GM19395 (cell line): ENCODE measurements at regions not wholly inside any gene's neighbourhood (a gene's known extent, or its start where the extent isn't known, plus 50 kb on each side); places are given as distances from the start of the nearest gene placed in this dataset.

Experiments used
- ATAC-seq: cut with Tn5 transposase; IDR thresholded peaks from one replicate; pipeline ENCODE4 v1.9.1; 2021; ENCODE audit warnings: mild to moderate bottlenecking, moderate library complexity; ENCODE audit not compliant: unreplicated experiment

GRCh38 chr1:168391851-168392681 is 111.4 kb downstream of the TBX19 start:
- ATAC-seq: no peak

DNA sequence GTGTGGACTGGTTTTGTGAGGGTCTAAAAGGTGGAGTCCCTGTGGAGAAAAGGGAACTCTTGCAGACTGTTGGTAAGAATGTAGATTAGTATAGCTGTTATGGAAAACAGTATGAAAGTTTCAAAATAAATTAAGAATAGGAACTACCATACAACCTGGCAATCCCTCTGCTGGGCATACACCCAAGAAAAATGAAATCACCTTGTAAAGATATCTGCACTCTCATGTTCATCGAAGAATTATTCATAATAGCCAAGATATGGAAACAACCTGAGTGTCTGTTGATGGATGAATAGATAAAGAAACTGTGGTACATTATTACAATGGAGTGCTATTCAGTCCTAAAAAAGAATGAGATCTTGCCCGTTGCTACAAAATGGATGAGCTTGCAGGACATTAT is 109.6 kb downstream of the TBX19 start:
- ATAC-seq: no peak

- ATAC-seq: no peak
Measured at GRCh38 chr1:168387781-168388760, 107.4 kb downstream of the TBX19 start.

DNA sequence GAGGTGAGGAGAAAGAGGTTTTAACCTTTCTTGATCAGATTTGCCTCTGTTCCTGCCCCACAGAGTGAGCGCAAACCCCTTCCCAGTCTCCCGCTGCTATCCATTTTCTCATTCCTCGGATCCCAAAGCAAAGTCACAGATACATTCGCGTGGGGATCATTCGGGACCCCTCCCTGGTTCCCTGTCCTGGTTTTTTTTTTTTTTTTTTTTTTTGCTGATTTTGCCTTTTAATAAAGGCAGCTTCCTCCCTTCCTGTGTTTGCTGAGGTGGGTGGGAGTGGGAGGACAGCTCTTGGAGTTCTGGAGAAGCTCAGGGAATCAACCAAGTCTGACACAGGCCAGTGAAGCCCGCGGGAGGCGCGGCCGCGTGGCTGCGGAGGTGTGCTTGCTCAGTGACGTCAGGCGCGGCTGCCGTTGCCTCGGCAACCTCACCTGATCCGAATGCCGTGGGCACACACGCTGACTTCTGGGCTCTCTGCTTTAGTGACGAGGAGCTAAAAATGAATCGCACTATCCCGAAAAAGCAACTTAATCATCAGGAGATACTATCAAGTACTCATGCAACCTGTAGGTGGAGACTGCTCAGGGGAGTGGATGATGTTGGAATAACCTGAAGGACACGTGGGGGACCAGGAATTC is 106.4 kb downstream of the TBX19 start:
- no peak for ATAC-seq

GRCh38 chr1:168386492-168386891 is 105.8 kb downstream of the TBX19 start:
- no peak for ATAC-seq

DNA sequence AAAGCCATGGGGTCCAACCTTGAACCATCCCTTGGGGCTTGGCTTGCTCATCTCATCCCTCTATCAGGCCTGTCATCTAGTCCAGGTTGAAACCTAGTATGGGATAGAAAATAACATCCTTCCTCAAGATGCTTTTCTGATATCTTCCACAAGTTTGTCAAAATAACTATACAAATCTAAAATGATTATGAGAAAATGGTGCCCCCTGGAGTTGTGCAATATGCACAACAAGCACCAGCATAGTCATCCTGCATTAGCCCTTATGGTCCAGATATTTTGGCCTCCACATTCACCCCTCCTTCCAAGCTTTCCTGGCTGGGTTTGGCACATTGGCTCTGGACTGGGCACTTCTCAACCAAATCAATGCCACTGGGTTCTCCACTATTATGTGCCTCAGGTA is 101.2 kb downstream of the TBX19 start:
- no peak for ATAC-seq

- no peak for ATAC-seq
Measured at GRCh38 chr1:168380945-168381344, 100.3 kb downstream of the TBX19 start.

DNA sequence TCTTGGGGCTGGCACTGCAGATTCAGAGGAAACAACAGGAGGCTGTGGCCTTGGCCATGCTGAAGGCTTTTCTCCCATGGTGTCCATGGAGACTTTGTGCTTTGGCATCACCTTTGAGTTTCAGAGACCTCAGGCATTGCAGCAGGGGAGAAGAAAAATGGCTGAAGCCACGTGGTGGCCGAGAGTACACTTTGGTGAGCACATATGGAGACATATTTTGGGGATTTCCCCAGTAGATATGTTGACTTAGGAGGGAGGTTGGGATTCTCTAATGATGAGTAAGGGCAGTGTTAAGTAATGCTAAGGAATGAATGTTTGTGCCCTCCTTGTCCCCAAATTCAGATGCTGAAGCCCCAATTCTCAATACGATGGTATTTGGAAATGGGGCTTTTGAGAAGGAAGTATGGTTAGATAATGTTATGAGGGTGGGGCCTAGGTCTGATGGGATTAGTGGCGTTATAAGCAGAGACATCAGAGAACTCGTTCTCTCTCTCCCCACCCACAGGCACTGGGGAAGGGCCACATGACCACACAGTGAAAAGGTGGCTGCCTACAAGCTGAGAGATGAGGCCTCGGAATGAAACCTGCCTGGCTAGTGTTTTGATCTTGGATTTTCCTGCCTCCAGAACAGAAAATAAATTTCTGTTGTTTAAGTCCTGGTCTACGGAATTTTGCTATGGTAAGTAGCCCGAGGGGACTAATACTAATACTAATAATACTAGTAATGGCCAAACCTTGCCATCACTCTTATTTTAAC is 98.6 kb downstream of the TBX19 start:
- ATAC-seq: no peak

DNA sequence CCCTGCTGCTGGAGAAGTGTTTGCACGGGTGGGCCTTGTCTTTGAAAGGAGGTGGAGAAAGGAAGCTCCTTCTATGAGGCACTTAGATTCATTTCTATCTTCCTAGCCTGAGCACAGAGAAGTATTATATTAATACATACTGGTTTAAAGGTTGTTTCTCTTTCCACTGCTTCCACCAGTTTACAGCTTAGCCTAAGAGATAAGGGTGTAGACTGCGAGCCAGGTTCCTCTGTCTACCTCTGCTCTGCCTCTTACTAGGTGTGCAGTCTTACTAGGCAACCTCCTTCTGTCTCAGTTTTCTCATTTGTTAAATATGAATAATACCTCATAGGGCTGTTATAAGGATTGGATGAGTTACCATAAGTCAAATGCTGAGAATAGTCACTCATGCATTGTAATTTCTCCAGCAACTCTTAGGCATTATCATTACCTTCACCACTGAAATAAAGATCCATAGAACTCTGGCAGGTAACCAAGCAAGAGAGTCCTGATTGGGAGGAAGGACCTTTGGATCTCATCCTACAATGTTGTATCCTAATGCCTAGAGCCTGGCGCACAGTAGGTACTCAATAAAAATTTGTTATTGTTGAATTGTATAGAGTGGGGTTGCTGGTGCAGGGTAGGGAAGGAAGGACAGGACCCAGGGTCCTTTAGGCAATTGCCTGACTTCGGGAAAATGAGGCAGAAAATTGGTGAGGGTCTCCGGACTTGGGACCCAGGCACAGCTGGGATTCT is 95.1 kb downstream of the TBX19 start:
- no peak for ATAC-seq

- no peak for ATAC-seq
Measured at GRCh38 chr1:168374566-168374965, 93.9 kb downstream of the TBX19 start.

DNA sequence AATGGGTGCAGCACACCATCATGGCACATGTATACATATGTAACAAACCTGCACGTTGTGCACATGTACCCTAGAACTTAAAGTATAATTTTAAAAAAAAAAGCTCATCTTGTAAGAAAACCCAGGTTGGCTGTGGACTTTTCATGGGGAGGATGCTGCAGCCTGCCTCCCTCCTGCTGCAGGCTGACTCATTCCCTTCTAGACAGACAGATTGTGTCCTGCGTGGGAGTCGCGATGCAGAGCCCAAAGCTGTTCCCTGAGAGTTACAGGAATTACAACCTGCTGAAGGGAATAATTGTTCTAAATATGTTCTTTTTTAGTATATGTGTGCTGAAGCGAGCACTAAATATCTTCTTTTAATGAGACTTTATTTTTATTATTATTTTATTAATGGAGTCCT is 93.2 kb downstream of the TBX19 start:
- ATAC-seq: no peak

DNA sequence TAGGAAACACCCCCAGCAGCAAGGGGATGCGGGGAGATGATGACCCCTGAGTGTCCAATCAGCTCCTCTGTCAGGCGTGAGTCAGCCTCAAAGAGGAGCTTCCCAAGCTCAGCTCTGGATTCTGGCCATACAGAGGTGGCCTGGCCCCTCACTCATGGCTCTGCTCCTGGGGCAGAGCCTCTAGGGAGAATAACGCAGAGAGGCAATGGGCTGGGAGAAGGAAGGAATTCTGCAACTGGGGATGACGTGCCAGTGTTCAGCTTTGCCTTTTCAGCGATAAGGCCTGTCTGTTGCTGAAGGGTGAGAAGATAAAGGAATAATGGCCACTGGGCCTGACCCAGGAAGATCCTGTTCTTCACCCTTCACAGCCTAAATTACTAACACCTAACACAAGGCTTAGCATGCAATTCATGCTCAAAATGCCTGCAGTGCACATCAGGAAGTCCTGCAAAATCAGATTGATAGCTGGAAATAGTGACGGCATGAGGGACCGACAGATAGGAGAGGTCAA is 92.2 kb downstream of the TBX19 start:
- no peak for ATAC-seq

DNA sequence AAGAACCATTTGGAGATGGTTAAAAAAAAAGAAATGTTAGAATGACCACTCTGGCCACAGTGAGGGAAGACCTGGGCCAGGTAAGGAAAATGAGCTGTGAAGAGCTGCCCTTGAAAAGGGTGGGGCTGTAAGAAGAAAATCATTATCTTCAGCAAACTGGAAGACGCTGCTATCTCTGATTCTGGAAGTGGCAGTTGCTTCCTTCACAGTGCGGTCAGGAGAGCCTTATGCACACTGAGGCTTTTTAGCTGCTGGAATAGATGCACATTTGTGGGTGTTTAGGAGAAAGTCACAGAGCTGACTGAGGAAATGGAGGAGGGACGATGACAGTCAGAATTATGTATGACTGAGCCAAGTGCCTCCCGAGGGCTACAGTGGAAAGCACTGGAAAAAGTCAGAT is 91.6 kb downstream of the TBX19 start:
- no peak for ATAC-seq

- no peak for ATAC-seq
Measured at GRCh38 chr1:168371477-168371876, 90.8 kb downstream of the TBX19 start.

- ATAC-seq: no peak
Measured at GRCh38 chr1:168370586-168370985, 89.9 kb downstream of the TBX19 start.

- no peak for ATAC-seq
Measured at GRCh38 chr1:168369655-168370054, 89.0 kb downstream of the TBX19 start.

GRCh38 chr1:168368131-168368530 is 87.5 kb downstream of the TBX19 start:
- no peak for ATAC-seq

- ATAC-seq: no peak
Measured at GRCh38 chr1:168365719-168366479, 85.2 kb downstream of the TBX19 start.
